ENCODE measurements at regions not wholly inside any gene's neighbourhood (a gene's known extent, or its start where the extent isn't known, plus 50 kb on each side); places are given as distances from the start of the nearest gene placed in this dataset.

GRCh38 chr5:107254214-107254901 lies 416.4 kb downstream of the EFNA5 start:
- no peak overlapping the region for H3K4me3 ChIP-seq (ENCODE audit: low read length)
- no peaks in the 10 kb centered on the region for H4K20me1 ChIP-seq (ENCODE audit: insufficient read depth, low read length)
- H3K27ac ChIP-seq (ENCODE audit: low read length), result no peak overlapping the region
- H3K27me3 ChIP-seq (ENCODE audit: low read depth, low read length), result no peaks in the 10 kb centered on the region
- H3K4me1 ChIP-seq (ENCODE audit: low read length), result peaks cover 9% of the 10 kb centered on the region
- no peaks in the 10 kb centered on the region for H3K36me3 ChIP-seq (replicated peaks; ENCODE audit: low read depth, low read length)
- no peak overlapping the region for H2AFZ ChIP-seq (ENCODE audit: low read depth, low read length)
- no peak overlapping the region for H3K9ac ChIP-seq (ENCODE audit: low read length)
- H3K9me3 ChIP-seq (ENCODE audit: insufficient read depth, low read length), result no peaks in the 10 kb centered on the region
- TF ChIP-seq EZH2phosphoT487 (IDR thresholded peaks at IDR 0.05; ENCODE audit: low read depth) (no peak), CTCF (IDR thresholded peaks at IDR 0.05; ENCODE audit: low read depth, low read length) (no peak)
- H3K4me2 ChIP-seq (ENCODE audit: low read length), result no peak overlapping the region
- no peaks in the 10 kb centered on the region for H3K79me2 ChIP-seq (ENCODE audit: low read length)

DNA sequence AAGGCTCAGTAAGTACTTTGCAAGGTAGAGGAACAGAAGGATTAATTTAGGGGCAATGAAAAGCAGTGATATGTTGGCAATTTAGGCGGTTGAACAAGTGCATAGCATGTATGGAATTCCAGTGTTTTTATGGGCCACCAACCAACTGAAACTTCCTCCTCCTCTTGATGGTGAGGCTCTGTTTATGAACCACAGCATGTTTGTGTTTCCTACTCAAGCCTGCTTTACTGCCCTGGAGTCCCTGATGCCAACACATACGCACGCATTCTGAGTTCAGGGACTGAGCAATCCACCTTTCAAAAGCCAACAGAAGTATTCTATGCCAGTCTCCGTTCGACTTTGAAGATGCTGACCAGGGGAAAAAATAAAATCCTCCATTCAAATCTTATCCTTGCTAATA lies 417.5 kb downstream of the EFNA5 start:
- Histone ChIP-seq H3K4me2 (ENCODE audit: low read length) (no peak overlapping the region), H3K9me3 (ENCODE audit: insufficient read depth, low read length) (no peaks in the 10 kb centered on the region), H3K79me2 (ENCODE audit: low read length) (no peaks in the 10 kb centered on the region), H3K4me3 (ENCODE audit: low read length) (no peak overlapping the region), H3K9ac (ENCODE audit: low read length) (no peak overlapping the region), H3K36me3 (replicated peaks; ENCODE audit: low read depth, low read length) (no peaks in the 10 kb centered on the region), H4K20me1 (ENCODE audit: insufficient read depth, low read length) (no peaks in the 10 kb centered on the region), H2AFZ (ENCODE audit: low read depth, low read length) (no peak overlapping the region), H3K27me3 (ENCODE audit: low read depth, low read length) (peaks cover 3% of the 10 kb centered on the region; the same call in 1 of the 2 replicates), H3K27ac (ENCODE audit: low read length) (no peak overlapping the region), H3K4me1 (ENCODE audit: low read length) (peaks cover 7% of the 10 kb centered on the region)
- TF ChIP-seq CTCF (IDR thresholded peaks at IDR 0.05; ENCODE audit: low read depth, low read length) (no peak), EZH2phosphoT487 (IDR thresholded peaks at IDR 0.05; ENCODE audit: low read depth) (no peak)

GRCh38 chr5:107251151-107251550 lies 419.6 kb downstream of the EFNA5 start:
- Histone ChIP-seq H3K36me3 (replicated peaks; ENCODE audit: low read depth, low read length) (no peaks in the 10 kb centered on the region), H3K27me3 (ENCODE audit: low read depth, low read length) (peaks cover 3% of the 10 kb centered on the region; the same call in 1 of the 2 replicates), H3K4me1 (ENCODE audit: low read length) (no peaks in the 10 kb centered on the region), H3K79me2 (ENCODE audit: low read length) (no peaks in the 10 kb centered on the region), H3K4me2 (ENCODE audit: low read length) (no peak overlapping the region), H2AFZ (ENCODE audit: low read depth, low read length) (no peak overlapping the region), H3K9ac (ENCODE audit: low read length) (no peak overlapping the region), H4K20me1 (ENCODE audit: insufficient read depth, low read length) (no peaks in the 10 kb centered on the region), H3K9me3 (ENCODE audit: insufficient read depth, low read length) (no peaks in the 10 kb centered on the region), H3K4me3 (ENCODE audit: low read length) (no peak overlapping the region), H3K27ac (ENCODE audit: low read length) (no peak overlapping the region)
- no peak for TF ChIP-seq EZH2phosphoT487 (IDR thresholded peaks at IDR 0.05; ENCODE audit: low read depth)
- TF ChIP-seq CTCF (IDR thresholded peaks at IDR 0.05; ENCODE audit: low read depth, low read length), result no peak

GRCh38 chr5:107248066-107248695 lies 422.6 kb downstream of the EFNA5 start:
- Histone ChIP-seq H3K9me3 (ENCODE audit: insufficient read depth, low read length) (no peaks in the 10 kb centered on the region), H3K36me3 (replicated peaks; ENCODE audit: low read depth, low read length) (no peaks in the 10 kb centered on the region), H4K20me1 (ENCODE audit: insufficient read depth, low read length) (no peaks in the 10 kb centered on the region), H3K4me2 (ENCODE audit: low read length) (no peak overlapping the region), H3K27me3 (ENCODE audit: low read depth, low read length) (peaks cover 3% of the 10 kb centered on the region; the same call in 1 of the 2 replicates), H3K9ac (ENCODE audit: low read length) (no peak overlapping the region), H3K27ac (ENCODE audit: low read length) (no peak overlapping the region), H3K4me3 (ENCODE audit: low read length) (no peak overlapping the region), H3K79me2 (ENCODE audit: low read length) (no peaks in the 10 kb centered on the region), H2AFZ (ENCODE audit: low read depth, low read length) (no peak overlapping the region), H3K4me1 (ENCODE audit: low read length) (no peaks in the 10 kb centered on the region)
- TF ChIP-seq CTCF (IDR thresholded peaks at IDR 0.05; ENCODE audit: low read depth, low read length) (peak; percentile 69), EZH2phosphoT487 (IDR thresholded peaks at IDR 0.05; ENCODE audit: low read depth) (no peak)
